Right lobe of liver (tissue), 6 donors: ENCODE measurements at regions not wholly inside any gene's neighbourhood (a gene's known extent, or its start where the extent isn't known, plus 50 kb on each side); places are given as distances from the start of the nearest gene placed in this dataset.

Experiments
- ATAC-seq, 4 donors: fragments of 200-7000 bp; cut with Tn5 transposase; one replicate each; pipeline ENCODE4 v1.9.1; 2020; ENCODE audit warnings: mild to moderate bottlenecking in 4 of 4, moderate library complexity in 4 of 4
- DNase-seq, 3 donors: peaks; one replicate each; pipeline ENCODE4 v3.0.0-alpha.2; 2020
- H3K27ac ChIP-seq, 3 donors: fragments of 200-600 bp; one replicate each; pipeline ENCODE4 v1.8.0; 2022
- H3K27me3 ChIP-seq, 2 donors: fragments of 200-600 bp; one replicate each; pipeline ENCODE4 v1.8.0; 2022
- H3K36me3 ChIP-seq, 4 donors: fragments of 200-600 bp; sonication (generic) in 1 of 4; one replicate each; pipeline versions ENCODE4 v1.5.1 to v1.8.0; 2017 to 2022; ENCODE audit warnings: control low read depth in 1 of 4
- H3K4me1 ChIP-seq, 4 donors: fragments of 200-600 bp; sonication (generic) in 1 of 4; one replicate each; pipeline versions ENCODE4 v1.5.1 to v1.8.0; 2017 to 2022; ENCODE audit warnings: control low read depth in 1 of 4
- H3K4me3 ChIP-seq, 3 donors: fragments of 200-600 bp; one replicate each; pipeline ENCODE4 v1.8.0; 2022
- H3K9me3 ChIP-seq, 4 donors: fragments of 200-600 bp; sonication (generic) in 1 of 4; one replicate each; pipeline versions ENCODE4 v1.5.1 to v1.8.0; 2017 to 2022; ENCODE audit warnings: control low read depth in 1 of 4
- POLR2A ChIP-seq: fragments of 450-650 bp; IDR thresholded peaks from one replicate; pipeline ENCODE4 v1.6.1; 2017; ENCODE audit warnings: antibody characterized with exemption, mild to moderate bottlenecking
- WGBS: methylation state at CpG from one replicate; pipeline ENCODE4 v1.1.6; 2018; ENCODE audit warnings: low coverage, low lambda C conversion rate; ENCODE audit not compliant: insufficient coverage; ENCODE audit errors: missing lambda C conversion rate; 5-methylcytosine and 5-hydroxymethylcytosine counted together
- intact Hi-C, 2 donors: fragments of 100-400 bp; cut with DNase I; formaldehyde crosslinking; loops; one replicate each; pipeline versions ENCODE4 v1.11.2 to v1.14.1; 2022
- TF ChIP-seq, protein P1 (sequence below), 4 donors: fragments of 200-600 bp in 3 of 4; fragments of 450-650 bp in 1 of 4; IDR thresholded peaks; one replicate each; pipeline versions ENCODE4 v1.5.1 to v1.8.0; 2016 to 2022; ENCODE audit warnings: antibody characterized with exemption in 4 of 4, mild to moderate bottlenecking in 2 of 4
- donor health status: DM: no; HTN: yes; CAD: no.
- donor health status: DM: no; HTN: no; CAD: no.
- donor health status: DM: no; HTN: no; CAD: no.
- donor health status: DM: no; HTN: yes; CAD: no.
- donor health status: DM: no; HTN: yes; CAD: no.

DNA sequence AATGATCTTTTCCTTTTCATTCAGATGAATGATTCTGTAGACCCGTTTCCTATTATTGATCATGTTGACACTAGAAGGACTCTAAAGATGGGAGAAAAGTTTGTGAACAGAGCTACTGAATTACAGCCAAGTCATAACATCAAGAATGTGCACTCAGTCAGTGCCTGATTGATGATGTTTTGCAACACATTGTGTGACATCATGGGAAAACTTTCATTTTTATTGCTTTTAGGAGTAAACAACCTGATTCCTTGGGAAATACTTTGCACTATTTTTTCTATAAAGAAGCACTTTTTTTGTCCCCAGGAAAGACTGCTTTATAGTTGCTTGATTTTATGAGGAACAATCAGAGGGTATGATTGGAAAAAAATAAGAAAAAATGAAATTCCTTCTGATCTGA lies 383.8 kb upstream of the JAG1 start:
- intact Hi-C loops: no loop called here
- no peaks in the 10 kb centered on the region for H3K4me1 ChIP-seq
- WGBS: 45% methylated on average over 1 of the region's 1 CpG

DNA sequence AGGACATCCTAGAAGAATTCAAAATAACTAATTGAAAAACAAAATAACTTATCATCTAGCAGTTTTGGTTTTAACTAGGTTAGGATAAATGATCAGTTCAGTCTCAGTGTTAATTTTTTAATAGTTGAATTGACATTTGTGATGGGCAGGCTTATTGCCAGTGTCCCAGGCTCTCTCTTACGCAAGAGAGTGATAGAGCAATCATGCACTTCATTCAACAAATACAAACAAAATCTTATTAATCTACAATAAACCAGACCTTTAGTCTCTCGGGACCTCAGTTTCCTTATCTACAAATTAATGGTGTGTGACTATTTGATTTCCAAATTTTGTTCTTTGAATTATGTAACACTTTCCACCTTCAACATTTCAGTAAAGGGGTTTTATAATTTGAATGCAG lies 385.9 kb upstream of the JAG1 start:
- H3K9me3 ChIP-seq: no peaks in the 10 kb centered on the region
- no peaks in the 10 kb centered on the region for H3K4me1 ChIP-seq
- H3K27ac ChIP-seq: no peak overlapping the region
- WGBS: 38% methylated on average over 2 of the region's 2 CpGs
- TF ChIP-seq POLR2A: no peak
- TF ChIP-seq, protein P1, sequence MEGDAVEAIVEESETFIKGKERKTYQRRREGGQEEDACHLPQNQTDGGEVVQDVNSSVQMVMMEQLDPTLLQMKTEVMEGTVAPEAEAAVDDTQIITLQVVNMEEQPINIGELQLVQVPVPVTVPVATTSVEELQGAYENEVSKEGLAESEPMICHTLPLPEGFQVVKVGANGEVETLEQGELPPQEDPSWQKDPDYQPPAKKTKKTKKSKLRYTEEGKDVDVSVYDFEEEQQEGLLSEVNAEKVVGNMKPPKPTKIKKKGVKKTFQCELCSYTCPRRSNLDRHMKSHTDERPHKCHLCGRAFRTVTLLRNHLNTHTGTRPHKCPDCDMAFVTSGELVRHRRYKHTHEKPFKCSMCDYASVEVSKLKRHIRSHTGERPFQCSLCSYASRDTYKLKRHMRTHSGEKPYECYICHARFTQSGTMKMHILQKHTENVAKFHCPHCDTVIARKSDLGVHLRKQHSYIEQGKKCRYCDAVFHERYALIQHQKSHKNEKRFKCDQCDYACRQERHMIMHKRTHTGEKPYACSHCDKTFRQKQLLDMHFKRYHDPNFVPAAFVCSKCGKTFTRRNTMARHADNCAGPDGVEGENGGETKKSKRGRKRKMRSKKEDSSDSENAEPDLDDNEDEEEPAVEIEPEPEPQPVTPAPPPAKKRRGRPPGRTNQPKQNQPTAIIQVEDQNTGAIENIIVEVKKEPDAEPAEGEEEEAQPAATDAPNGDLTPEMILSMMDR (IDR thresholded peaks at IDR 0.05): no peak
- DNase-seq (no peak), ATAC-seq (no peak)
- intact Hi-C loops: no loop called here
- no peak overlapping the region for H3K4me3 ChIP-seq
- no peaks in the 10 kb centered on the region for H3K36me3 ChIP-seq
- H3K27me3 ChIP-seq: no peaks in the 10 kb centered on the region

More for the DNA sequence above, 383.8 kb upstream of the JAG1 start:
- Histone ChIP-seq H3K36me3 (no peaks in the 10 kb centered on the region), H3K27ac (no peak overlapping the region), H3K9me3 (no peaks in the 10 kb centered on the region), H3K4me3 (no peak overlapping the region), H3K27me3 (no peaks in the 10 kb centered on the region)
- no peak for ATAC-seq
- DNase-seq: no peak
- TF ChIP-seq, protein P1 (IDR thresholded peaks at IDR 0.05): no peak
- TF ChIP-seq POLR2A: no peak

DNA sequence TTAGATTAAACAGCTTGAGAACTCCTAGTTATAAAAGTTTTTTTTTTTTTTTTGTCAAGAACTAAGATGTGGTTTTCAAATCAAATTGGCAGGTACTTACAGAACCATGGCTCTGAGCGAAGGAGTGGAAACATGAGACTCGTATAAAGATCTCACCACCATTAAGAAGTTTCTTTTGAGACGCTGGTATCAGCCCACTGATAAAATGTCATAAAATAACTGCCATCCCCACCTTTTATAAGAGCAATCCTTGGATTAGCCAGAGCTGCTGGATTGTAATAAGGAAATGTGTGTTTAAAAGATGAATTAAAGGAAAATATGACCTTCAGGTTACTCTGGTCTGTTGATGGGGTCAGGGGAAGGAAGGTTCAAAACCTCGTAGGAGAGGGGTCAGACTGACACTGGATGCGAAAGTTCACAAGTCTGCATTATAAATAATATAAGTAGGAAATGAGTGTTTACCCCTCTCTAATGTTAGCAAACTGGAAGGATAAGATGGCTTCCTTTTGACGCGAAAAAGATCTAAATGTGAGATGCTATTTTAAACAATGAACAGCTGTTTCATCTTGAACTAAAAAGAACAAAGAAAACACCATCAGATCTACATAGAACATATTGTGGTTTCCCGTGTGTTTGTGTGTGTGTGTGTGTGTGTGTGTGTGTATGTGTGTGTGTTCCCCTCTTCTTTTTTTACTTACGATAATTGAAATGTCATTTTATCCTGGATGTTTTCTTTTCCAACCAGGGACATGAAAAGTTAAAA lies 386.8 kb upstream of the JAG1 start:
- Histone ChIP-seq H3K27me3 (no peaks in the 10 kb centered on the region), H3K27ac (no peak overlapping the region), H3K9me3 (no peaks in the 10 kb centered on the region), H3K4me3 (no peak overlapping the region), H3K36me3 (no peaks in the 10 kb centered on the region), H3K4me1 (no peaks in the 10 kb centered on the region)
- WGBS: 54% methylated on average over 9 of the region's 9 CpGs
- DNase-seq (no peak), ATAC-seq (peak in 1 of 4 donors; percentile 27)
- TF ChIP-seq, protein P1 (IDR thresholded peaks at IDR 0.05): no peak
- TF ChIP-seq POLR2A: no peak
- intact Hi-C loops: no loop called here

DNA sequence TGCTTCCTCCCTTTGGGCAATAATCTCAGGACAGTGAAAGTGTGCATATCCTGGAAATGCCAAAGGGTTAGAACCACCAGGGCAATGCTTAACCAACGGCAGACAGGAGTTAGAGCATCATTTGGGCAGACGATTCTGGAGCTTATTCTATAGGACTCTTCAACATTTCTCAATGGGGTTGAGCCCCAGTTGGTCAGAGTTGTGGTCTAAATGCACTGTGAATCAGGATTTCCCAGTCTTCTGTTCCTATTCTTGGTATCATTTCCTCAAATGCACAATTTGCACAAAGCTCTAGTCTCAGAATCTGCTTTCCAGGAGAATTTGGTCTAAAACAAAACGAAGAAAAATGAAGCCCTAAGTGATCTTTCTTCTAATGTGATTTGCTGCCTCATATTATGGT lies 389.6 kb upstream of the JAG1 start:
- Histone ChIP-seq H3K4me1 (no peaks in the 10 kb centered on the region), H3K4me3 (no peak overlapping the region), H3K27ac (no peak overlapping the region), H3K27me3 (no peaks in the 10 kb centered on the region), H3K36me3 (no peaks in the 10 kb centered on the region), H3K9me3 (no peaks in the 10 kb centered on the region)
- intact Hi-C loops: no loop called here
- ATAC-seq (no peak), DNase-seq (no peak)
- WGBS: 33% methylated on average over 3 of the region's 3 CpGs
- TF ChIP-seq, protein P1 (IDR thresholded peaks at IDR 0.05): no peak
- no peak for TF ChIP-seq POLR2A
